Loucy (cell line): ENCODE measurements at regions not wholly inside any gene's neighbourhood (a gene's known extent, or its start where the extent isn't known, plus 50 kb on each side); places are given as distances from the start of the nearest gene placed in this dataset.

Source experiments
- H2AFZ ChIP-seq: fragments of 200-600 bp; sonication (generic); 2 replicates; pipeline ENCODE4 v1.6.0; 2016; ENCODE audit warnings: antibody characterized with exemption, mild to moderate bottlenecking, low read length, moderate library complexity
- H3F3A ChIP-seq: fragments of 200-600 bp; 2 replicates; pipeline ENCODE4 v1.6.0; 2016; ENCODE audit warnings: antibody characterized with exemption, low read depth, mild to moderate bottlenecking
- H3K27me3 ChIP-seq: fragments of 200-600 bp; sonication (generic); 2 replicates; pipeline ENCODE4 v1.6.1; 2014; ENCODE audit warnings: low read length, mild to moderate bottlenecking; ENCODE audit not compliant: insufficient read depth, poor library complexity, severe bottlenecking
- H3K36me3 ChIP-seq: fragments of 200-600 bp; sonication (generic); 2 replicates; pipeline ENCODE4 v1.6.1; 2016; ENCODE audit warnings: low read length; ENCODE audit not compliant: insufficient read depth
- H3K4me1 ChIP-seq: fragments of 200-600 bp; sonication (generic); 2 replicates; pipeline ENCODE4 v1.5.1; 2014; ENCODE audit warnings: low read length, mild to moderate bottlenecking; ENCODE audit not compliant: insufficient read depth, poor library complexity, severe bottlenecking
- H3K4me2 ChIP-seq: fragments of 200-600 bp; sonication (generic); 2 replicates; pipeline ENCODE4 v1.6.0; 2014; ENCODE audit warnings: antibody characterized with exemption, low read length, low read depth, mild to moderate bottlenecking; ENCODE audit not compliant: poor library complexity, severe bottlenecking
- H3K4me3 ChIP-seq: fragments of 200-600 bp; sonication (generic); 2 replicates; pipeline ENCODE4 v1.5.1; 2014; ENCODE audit warnings: low read length, mild to moderate bottlenecking, mixed read lengths; ENCODE audit not compliant: poor library complexity, severe bottlenecking
- H3K79me2 ChIP-seq: fragments of 200-600 bp; sonication (generic); 2 replicates; pipeline ENCODE4 v1.6.1; 2014; ENCODE audit warnings: low read length; ENCODE audit not compliant: insufficient read depth
- H3K9ac ChIP-seq: fragments of 200-600 bp; sonication (generic); 2 replicates; pipeline ENCODE4 v1.6.0; 2014; ENCODE audit warnings: mild to moderate bottlenecking, low read depth, low read length, moderate library complexity; ENCODE audit not compliant: poor library complexity, severe bottlenecking
- H3K9me2 ChIP-seq: fragments of 200-600 bp; sonication (generic); replicated peaks from 2 replicates; pipeline ENCODE4 v1.6.1; 2016; ENCODE audit warnings: low read depth, low read length, mixed read lengths
- H3K9me3 ChIP-seq: fragments of 200-600 bp; sonication (generic); 2 replicates; pipeline ENCODE4 v1.6.1; 2014; ENCODE audit warnings: mild to moderate bottlenecking, antibody characterized with exemption, low read length, low read depth; ENCODE audit not compliant: insufficient read depth
- H4K20me1 ChIP-seq: fragments of 200-600 bp; sonication (generic); 2 replicates; pipeline ENCODE4 v1.6.0; 2014; ENCODE audit warnings: antibody characterized with exemption, low read length, mild to moderate bottlenecking; ENCODE audit not compliant: insufficient read depth, poor library complexity, severe bottlenecking
- CTCF ChIP-seq: fragments of 200-600 bp; sonication (generic); conservative IDR thresholded peaks from 2 replicates; pipeline ENCODE4 v1.5.1; 2014; ENCODE audit warnings: mild to moderate bottlenecking, antibody characterized with exemption, low read length
- EZH2phosphoT487 ChIP-seq: fragments of 200-600 bp; IDR thresholded peaks from 2 replicates; pipeline ENCODE4 v1.6.1; 2018; ENCODE audit warnings: antibody characterized with exemption, mild to moderate bottlenecking, moderate library complexity, borderline replicate concordance

- H2AFZ ChIP-seq, result no peak overlapping the region
Observed at GRCh38 chr6:168988280-168988679, 265.4 kb downstream of the THBS2 start.

GRCh38 chr6:168985705-168986104, 267.9 kb downstream of the THBS2 start:
- H3F3A ChIP-seq, result no peaks in the 10 kb centered on the region
- H3K36me3 ChIP-seq, result no peaks in the 10 kb centered on the region
- H4K20me1 ChIP-seq, result no peaks in the 10 kb centered on the region
- H3K9me3 ChIP-seq, result peaks cover 6% of the 10 kb centered on the region; the same call in 1 of the 2 replicates
- no peaks in the 10 kb centered on the region for H3K79me2 ChIP-seq
- H3K4me3 ChIP-seq, result no peak overlapping the region
- no peaks in the 10 kb centered on the region for H3K4me1 ChIP-seq
- H3K9me2 ChIP-seq, result no peaks in the 10 kb centered on the region
- TF ChIP-seq EZH2phosphoT487, result no peak
- TF ChIP-seq CTCF, result no peak
- no peak overlapping the region for H3K4me2 ChIP-seq
- no peaks in the 10 kb centered on the region for H3K27me3 ChIP-seq
- no peak overlapping the region for H2AFZ ChIP-seq
- no peak overlapping the region for H3K9ac ChIP-seq

More at GRCh38 chr6:168988280-168988679, 265.4 kb downstream of the THBS2 start:
- Histone ChIP-seq H3F3A (no peaks in the 10 kb centered on the region), H3K9ac (no peak overlapping the region), H3K9me3 (peaks cover 6% of the 10 kb centered on the region; the same call in 1 of the 2 replicates), H3K36me3 (no peaks in the 10 kb centered on the region), H3K4me3 (no peak overlapping the region), H3K4me1 (no peaks in the 10 kb centered on the region), H3K27me3 (no peaks in the 10 kb centered on the region), H4K20me1 (no peaks in the 10 kb centered on the region), H3K9me2 (no peaks in the 10 kb centered on the region), H3K4me2 (no peak overlapping the region), H3K79me2 (no peaks in the 10 kb centered on the region)
- TF ChIP-seq EZH2phosphoT487 (no peak), CTCF (no peak)

- H3K4me2 ChIP-seq, result no peak overlapping the region
- H3K9me3 ChIP-seq, result peaks cover 6% of the 10 kb centered on the region; the same call in 1 of the 2 replicates
- no peaks in the 10 kb centered on the region for H3F3A ChIP-seq
- H4K20me1 ChIP-seq, result no peaks in the 10 kb centered on the region
- no peak overlapping the region for H3K4me3 ChIP-seq
- H3K4me1 ChIP-seq, result no peaks in the 10 kb centered on the region
- H3K9me2 ChIP-seq, result no peaks in the 10 kb centered on the region
- H3K79me2 ChIP-seq, result no peaks in the 10 kb centered on the region
- no peak overlapping the region for H2AFZ ChIP-seq
- H3K27me3 ChIP-seq, result no peaks in the 10 kb centered on the region
- H3K9ac ChIP-seq, result no peak overlapping the region
- TF ChIP-seq CTCF (no peak), EZH2phosphoT487 (no peak)
- no peaks in the 10 kb centered on the region for H3K36me3 ChIP-seq
Observed at GRCh38 chr6:168983925-168984324, 269.7 kb downstream of the THBS2 start.
